Choroid plexus epithelial cell (primary cell): ENCODE measurements at regions not wholly inside any gene's neighbourhood (a gene's known extent, or its start where the extent isn't known, plus 50 kb on each side); places are given as distances from the start of the nearest gene placed in this dataset.

Experiments used
- DNase-seq: peaks from one replicate; pipeline ENCODE4 v3.0.0-alpha.2; 2010; ENCODE audit warnings: low read depth
- H3K4me3 ChIP-seq: 2 replicates; pipeline ENCODE4 v1.5.1; 2011; ENCODE audit warnings: low read depth, mild to moderate bottlenecking, control low read depth, low read length, moderate library complexity
- CTCF ChIP-seq: conservative IDR thresholded peaks from 2 replicates; pipeline ENCODE4 v1.5.1; 2011; ENCODE audit warnings: low read depth, mild to moderate bottlenecking, control low read depth, inconsistent platforms, low read length, moderate library complexity

GRCh38 chr22:27262361-27262760 lies 539.2 kb downstream of the MN1 start:
- no peak for TF ChIP-seq CTCF
- no peak overlapping the region for H3K4me3 ChIP-seq
- DNase-seq: no peak

GRCh38 chr22:27264184-27264583 lies 537.4 kb downstream of the MN1 start:
- no peak overlapping the region for H3K4me3 ChIP-seq
- TF ChIP-seq CTCF: no peak
- DNase-seq: no peak

- TF ChIP-seq CTCF: no peak
- no peak for DNase-seq
- no peak overlapping the region for H3K4me3 ChIP-seq
These were observed 534.4 kb downstream of the MN1 start for GRCh38 chr22:27267145-27267544.

GRCh38 chr22:27269751-27270543 lies 531.6 kb downstream of the MN1 start:
- no peak for DNase-seq
- H3K4me3 ChIP-seq: no peak overlapping the region
- TF ChIP-seq CTCF: no peak

- H3K4me3 ChIP-seq: no peak overlapping the region
- no peak for TF ChIP-seq CTCF
- DNase-seq: peak; percentile 45
These were observed 530.6 kb downstream of the MN1 start for GRCh38 chr22:27270818-27271510.

- TF ChIP-seq CTCF: no peak
- DNase-seq: no peak
- no peak overlapping the region for H3K4me3 ChIP-seq
These were observed 528.1 kb downstream of the MN1 start for GRCh38 chr22:27273436-27273835.
